Neural cell (in vitro differentiated cells): ENCODE measurements at regions not wholly inside any gene's neighbourhood (a gene's known extent, or its start where the extent isn't known, plus 50 kb on each side); places are given as distances from the start of the nearest gene placed in this dataset.

ENCODE experiments used
- CTCF ChIP-seq: fragments of 450-650 bp; IDR thresholded peaks from 2 replicates; pipeline ENCODE4 v1.5.1; 2014; ENCODE audit warnings: antibody characterized with exemption, mild to moderate bottlenecking, moderate library complexity; ENCODE audit not compliant: poor library complexity, severe bottlenecking
- EP300 ChIP-seq: fragments of 450-650 bp; conservative IDR thresholded peaks from 2 replicates; pipeline ENCODE4 v1.6.1; 2014; ENCODE audit warnings: antibody characterized with exemption, mild to moderate bottlenecking, moderate library complexity; ENCODE audit not compliant: poor library complexity, severe bottlenecking
- EZH2 ChIP-seq: fragments of 200-600, 300-800 bp; shearing (Covaris generic), sonication (generic); IDR thresholded peaks from 2 replicates; pipeline ENCODE4 v1.6.1; 2014; ENCODE audit warnings: antibody characterized with exemption, low read length, borderline replicate concordance, mild to moderate bottlenecking; ENCODE audit not compliant: insufficient read depth, poor library complexity, severe bottlenecking

- TF ChIP-seq CTCF (no peak), EP300 (no peak), EZH2 (no peak)
These were observed 134.4 kb upstream of the OR4E1 start for GRCh38 chr14:21807975-21808374.
